Activated CD4-positive, alpha-beta T cell treated with anti-CD3 and anti-CD28 coated beads for 36 hours (primary cell): ENCODE measurements at regions not wholly inside any gene's neighbourhood (a gene's known extent, or its start where the extent isn't known, plus 50 kb on each side); places are given as distances from the start of the nearest gene placed in this dataset.

ENCODE experiments used
- ATAC-seq: fragments of 200-7000 bp; cut with Tn5 transposase; one replicate; pipeline ENCODE4 v1.10.0; 2021; ENCODE audit warnings: mild to moderate bottlenecking, moderate library complexity
- CTCF ChIA-PET: fragments of 350-600 bp; sonication (Branson Sonifier 250); formaldehyde crosslinking; loops from one replicate; lab custom pipeline; 2021; ENCODE audit warnings: antibody characterized with exemption; lab: Charles Lee
- POLR2A ChIA-PET: fragments of 350-600 bp; sonication (Branson Sonifier 250); formaldehyde crosslinking; loops from one replicate; lab custom pipeline; 2021; ENCODE audit warnings: antibody characterized with exemption, inconsistent platforms; lab: Charles Lee
- DNase-seq: peaks from one replicate; pipeline ENCODE4 v3.0.0-alpha.2; 2020
- H3K27ac Mint-ChIP-seq: one replicate; pipeline ENCODE4 v1.8.0; 2021; ENCODE audit warnings: mixed read lengths
- H3K27me3 Mint-ChIP-seq: one replicate; pipeline ENCODE4 v1.8.0; 2021; ENCODE audit warnings: mixed read lengths
- H3K36me3 Mint-ChIP-seq: one replicate; pipeline ENCODE4 v1.8.0; 2021; ENCODE audit warnings: low read depth, mixed read lengths
- H3K4me1 Mint-ChIP-seq: one replicate; pipeline ENCODE4 v1.8.0; 2021; ENCODE audit warnings: mixed read lengths
- H3K4me3 Mint-ChIP-seq: one replicate; pipeline ENCODE4 v1.8.0; 2021; ENCODE audit warnings: mild to moderate bottlenecking, moderate library complexity, mixed read lengths
- H3K9me3 Mint-ChIP-seq: one replicate; pipeline ENCODE4 v1.8.0; 2021; ENCODE audit warnings: low read depth, mixed read lengths
- intact Hi-C, 2 experiments: fragments of 100-400 bp; cut with DNase I in 1 of 2; cut with micrococcal nuclease in 1 of 2; formaldehyde crosslinking; loops; one replicate each; pipeline versions ENCODE4 v1.14.2 to v1.15.1; 2022 to 2024; cut with DNase I, micrococcal nuclease

- Mint-ChIP-seq H3K27ac (no peak overlapping the region), H3K27me3 (no peaks in the 10 kb centered on the region), H3K9me3 (peaks cover 5% of the 10 kb centered on the region), H3K36me3 (no peaks in the 10 kb centered on the region), H3K4me3 (no peak overlapping the region), H3K4me1 (no peaks in the 10 kb centered on the region)
- ChIA-PET CTCF (no interaction called here), POLR2A (no interaction called here)
- no peak for DNase-seq
- intact Hi-C loops: no loop called here
- no peak for ATAC-seq
Measured at GRCh38 chr2:129330504-129330903, 649.0 kb upstream of the RAB6C start.

- no peaks in the 10 kb centered on the region for H3K4me1 Mint-ChIP-seq
- no peaks in the 10 kb centered on the region for H3K27me3 Mint-ChIP-seq
- ChIA-PET CTCF (interaction anchor here (0.8 kb wide), 1 partner anchor 16 kb away, joined by 3 read pairs; no protein-coding TSS in a partner anchor), POLR2A (no interaction called here)
- peaks cover 8% of the 10 kb centered on the region for H3K9me3 Mint-ChIP-seq
- H3K36me3 Mint-ChIP-seq: no peaks in the 10 kb centered on the region
- intact Hi-C loops: no loop called here
- DNase-seq (no peak), ATAC-seq (no peak)
- H3K27ac Mint-ChIP-seq: no peak overlapping the region
- no peak overlapping the region for H3K4me3 Mint-ChIP-seq
Measured at GRCh38 chr2:129331638-129332037, 647.8 kb upstream of the RAB6C start.

GRCh38 chr2:129334128-129334527, 645.3 kb upstream of the RAB6C start:
- intact Hi-C loops: no loop called here
- CTCF ChIA-PET: no interaction called here
- H3K4me3 Mint-ChIP-seq: no peak overlapping the region
- no peaks in the 10 kb centered on the region for H3K4me1 Mint-ChIP-seq
- no peaks in the 10 kb centered on the region for H3K36me3 Mint-ChIP-seq
- ATAC-seq (no peak), DNase-seq (no peak)
- H3K27ac Mint-ChIP-seq: no peak overlapping the region
- POLR2A ChIA-PET: no interaction called here
- H3K9me3 Mint-ChIP-seq: peaks cover 8% of the 10 kb centered on the region
- no peaks in the 10 kb centered on the region for H3K27me3 Mint-ChIP-seq

GRCh38 chr2:129334696-129335410, 644.6 kb upstream of the RAB6C start:
- ATAC-seq (no peak), DNase-seq (no peak)
- ChIA-PET CTCF (no interaction called here), POLR2A (no interaction called here)
- intact Hi-C loops: no loop called here
- no peaks in the 10 kb centered on the region for H3K36me3 Mint-ChIP-seq
- H3K4me1 Mint-ChIP-seq: no peaks in the 10 kb centered on the region
- peaks cover 5% of the 10 kb centered on the region for H3K9me3 Mint-ChIP-seq
- no peaks in the 10 kb centered on the region for H3K27me3 Mint-ChIP-seq
- H3K4me3 Mint-ChIP-seq: no peak overlapping the region
- no peak overlapping the region for H3K27ac Mint-ChIP-seq

- Mint-ChIP-seq H3K4me1 (no peaks in the 10 kb centered on the region), H3K9me3 (peaks cover 9% of the 10 kb centered on the region), H3K4me3 (no peak overlapping the region), H3K27me3 (peaks cover 3% of the 10 kb centered on the region), H3K27ac (no peak overlapping the region), H3K36me3 (no peaks in the 10 kb centered on the region)
- no peak for ATAC-seq
- ChIA-PET POLR2A (no interaction called here), CTCF (interaction anchor here (0.6 kb wide), 1 partner anchor 302 kb away, joined by 3 read pairs; no protein-coding TSS in a partner anchor)
- DNase-seq: no peak
- intact Hi-C loops: no loop called here
Measured at GRCh38 chr2:129336276-129336675, 643.2 kb upstream of the RAB6C start.

GRCh38 chr2:129337076-129337475, 642.4 kb upstream of the RAB6C start:
- CTCF ChIA-PET: no interaction called here
- no peaks in the 10 kb centered on the region for H3K36me3 Mint-ChIP-seq
- ATAC-seq (no peak), DNase-seq (no peak)
- no peak overlapping the region for H3K27ac Mint-ChIP-seq
- POLR2A ChIA-PET: no interaction called here
- H3K9me3 Mint-ChIP-seq: peaks cover 10% of the 10 kb centered on the region
- H3K4me3 Mint-ChIP-seq: no peak overlapping the region
- H3K4me1 Mint-ChIP-seq: no peaks in the 10 kb centered on the region
- peaks cover 5% of the 10 kb centered on the region for H3K27me3 Mint-ChIP-seq
- intact Hi-C loops: no loop called here

GRCh38 chr2:129345540-129345939, 633.9 kb upstream of the RAB6C start:
- H3K27me3 Mint-ChIP-seq: peaks cover 5% of the 10 kb centered on the region
- POLR2A ChIA-PET: no interaction called here

GRCh38 chr2:129347486-129348217, 631.8 kb upstream of the RAB6C start:
- POLR2A ChIA-PET: no interaction called here
- no peak overlapping the region for H3K4me3 Mint-ChIP-seq
- no peaks in the 10 kb centered on the region for H3K4me1 Mint-ChIP-seq
- no peak overlapping the region for H3K27ac Mint-ChIP-seq
- no peaks in the 10 kb centered on the region for H3K36me3 Mint-ChIP-seq
- H3K9me3 Mint-ChIP-seq: no peaks in the 10 kb centered on the region
- ATAC-seq (no peak), DNase-seq (no peak)
- intact Hi-C loops: no loop called here
- CTCF ChIA-PET: interaction anchor here (0.6 to 0.7 kb wide), 2 partner anchors 16 to 361 kb away, joined by 3 read pairs; no protein-coding TSS in a partner anchor
- no peaks in the 10 kb centered on the region for H3K27me3 Mint-ChIP-seq

More at GRCh38 chr2:129345540-129345939, 633.9 kb upstream of the RAB6C start:
- ATAC-seq (no peak), DNase-seq (no peak)
- Mint-ChIP-seq H3K4me1 (no peaks in the 10 kb centered on the region), H3K9me3 (peaks cover 4% of the 10 kb centered on the region), H3K36me3 (no peaks in the 10 kb centered on the region), H3K27ac (no peak overlapping the region), H3K4me3 (no peak overlapping the region)
- CTCF ChIA-PET: interaction anchor here (0.6 kb wide), 1 partner anchor 214 kb away, joined by 3 read pairs; no protein-coding TSS in a partner anchor
- intact Hi-C loops: no loop called here

- ATAC-seq (no peak), DNase-seq (no peak)
- H3K27ac Mint-ChIP-seq: no peak overlapping the region
- intact Hi-C loops: no loop called here
- H3K36me3 Mint-ChIP-seq: no peaks in the 10 kb centered on the region
- H3K4me1 Mint-ChIP-seq: no peaks in the 10 kb centered on the region
- no peak overlapping the region for H3K4me3 Mint-ChIP-seq
- ChIA-PET POLR2A (no interaction called here), CTCF (no interaction called here)
- no peaks in the 10 kb centered on the region for H3K9me3 Mint-ChIP-seq
- no peaks in the 10 kb centered on the region for H3K27me3 Mint-ChIP-seq
Measured at GRCh38 chr2:129354631-129355030, 624.8 kb upstream of the RAB6C start.

- Mint-ChIP-seq H3K36me3 (no peaks in the 10 kb centered on the region), H3K4me1 (no peaks in the 10 kb centered on the region), H3K27ac (no peak overlapping the region), H3K4me3 (no peak overlapping the region), H3K27me3 (peaks cover 2% of the 10 kb centered on the region), H3K9me3 (no peaks in the 10 kb centered on the region)
- DNase-seq (no peak), ATAC-seq (no peak)
- intact Hi-C loops: no loop called here
- CTCF ChIA-PET: no interaction called here
- POLR2A ChIA-PET: no interaction called here
Measured at GRCh38 chr2:129361688-129362087, 617.8 kb upstream of the RAB6C start.

- intact Hi-C loops: no loop called here
- Mint-ChIP-seq H3K27ac (no peak overlapping the region), H3K4me3 (no peak overlapping the region), H3K36me3 (no peaks in the 10 kb centered on the region), H3K27me3 (peaks cover 5% of the 10 kb centered on the region), H3K9me3 (no peaks in the 10 kb centered on the region), H3K4me1 (no peaks in the 10 kb centered on the region)
- ChIA-PET POLR2A (no interaction called here), CTCF (no interaction called here)
- DNase-seq: no peak
- no peak for ATAC-seq
Measured at GRCh38 chr2:129366263-129366662, 613.2 kb upstream of the RAB6C start.

GRCh38 chr2:129367107-129367506, 612.4 kb upstream of the RAB6C start:
- DNase-seq (no peak), ATAC-seq (no peak)
- no peak overlapping the region for H3K4me3 Mint-ChIP-seq
- intact Hi-C loops: no loop called here
- no peak overlapping the region for H3K27ac Mint-ChIP-seq
- CTCF ChIA-PET: no interaction called here
- no peaks in the 10 kb centered on the region for H3K4me1 Mint-ChIP-seq
- H3K27me3 Mint-ChIP-seq: peaks cover 5% of the 10 kb centered on the region
- no peaks in the 10 kb centered on the region for H3K36me3 Mint-ChIP-seq
- H3K9me3 Mint-ChIP-seq: no peaks in the 10 kb centered on the region
- POLR2A ChIA-PET: no interaction called here
